IMR-90 (cell line): ENCODE measurements at regions not wholly inside any gene's neighbourhood (a gene's known extent, or its start where the extent isn't known, plus 50 kb on each side); places are given as distances from the start of the nearest gene placed in this dataset.

Experiments
- ATAC-seq: fragments of 200-7000 bp; cut with Tn5 transposase; 2 replicates; pipeline ENCODE4 v1.9.1; 2020; ENCODE audit warnings: low read depth, mild to moderate bottlenecking, moderate library complexity
- BruUV-seq: library from RNA; stranded (reverse); fragments of 400-500 nt; replicated peaks from 2 replicates; lab custom pipeline; 2021; lab: Mats Ljungman, UMichigan
- CTCF ChIA-PET: fragments of 300-600 bp; formaldehyde crosslinking; extraction: SDS; loops from one replicate; lab custom pipeline; 2021; ENCODE audit warnings: antibody characterized with exemption; lab: Yijun Ruan, JAX
- POLR2A ChIA-PET: fragments of 300-600 bp; sonication (Branson Sonifier 250); formaldehyde crosslinking; loops from one replicate; lab custom pipeline; 2022; ENCODE audit warnings: antibody characterized with exemption; ENCODE audit not compliant: unreplicated experiment; lab: Charles Lee
- DNase-seq: peaks from one replicate; pipeline ENCODE4 v3.0.0; 2013
- H2AFZ ChIP-seq: replicated peaks from 2 replicates; pipeline ENCODE3; 2013; ENCODE audit warnings: low read length, mild to moderate bottlenecking; ENCODE audit not compliant: poor library complexity
- H2AK5ac ChIP-seq: 2 replicates; pipeline ENCODE4 v1.6.1; 2013; ENCODE audit warnings: low read depth, low read length, inconsistent platforms
- H2AK9ac ChIP-seq: replicated peaks from 2 replicates; pipeline ENCODE3; 2013; ENCODE audit warnings: mild to moderate bottlenecking, low read depth, low read length, moderate library complexity; ENCODE audit not compliant: poor library complexity
- H2BK120ac ChIP-seq: 2 replicates; pipeline ENCODE4 v1.6.1; 2013; ENCODE audit warnings: low read depth, low read length, inconsistent platforms
- H2BK15ac ChIP-seq: 3 replicates; pipeline ENCODE4 v1.6.1; 2013; ENCODE audit warnings: low read depth, low read length, inconsistent platforms
- H2BK20ac ChIP-seq: 2 replicates; pipeline ENCODE4 v1.6.1; 2013; ENCODE audit warnings: low read depth, mild to moderate bottlenecking, inconsistent platforms, low read length, moderate library complexity
- H2BK5ac ChIP-seq: 2 replicates; pipeline ENCODE4 v1.6.1; 2013; ENCODE audit warnings: mild to moderate bottlenecking, low read depth, low read length, inconsistent platforms; ENCODE audit not compliant: poor library complexity, severe bottlenecking
- H3K14ac ChIP-seq: replicated peaks from 2 replicates; pipeline ENCODE4 v1.6.1; 2013; ENCODE audit warnings: low read depth, low read length, inconsistent platforms
- H3K18ac ChIP-seq: 2 replicates; pipeline ENCODE4 v1.6.1; 2013; ENCODE audit warnings: low read depth, low read length, control low read depth
- H3K23ac ChIP-seq: 2 replicates; pipeline ENCODE4 v1.6.1; 2013; ENCODE audit warnings: low read depth, low read length, inconsistent platforms
- H3K27ac ChIP-seq: 2 replicates; pipeline ENCODE4 v1.5.1; 2013; ENCODE audit warnings: mild to moderate bottlenecking, control low read depth, low read length; ENCODE audit not compliant: insufficient read depth
- H3K27me3 ChIP-seq: 2 replicates; pipeline ENCODE4 v1.6.1; 2013; ENCODE audit warnings: low read length; ENCODE audit not compliant: control insufficient read depth, insufficient read depth
- H3K36me3 ChIP-seq: 2 replicates; pipeline ENCODE4 v1.6.1; 2013; ENCODE audit warnings: low read length, mixed read lengths; ENCODE audit not compliant: control insufficient read depth, insufficient read depth
- H3K4ac ChIP-seq: 2 replicates; pipeline ENCODE4 v1.6.1; 2013; ENCODE audit warnings: low read depth, low read length, inconsistent platforms
- H3K4me1 ChIP-seq: 2 replicates; pipeline ENCODE4 v1.6.1; 2013; ENCODE audit warnings: low read length, mixed read lengths; ENCODE audit not compliant: control insufficient read depth, insufficient read depth
- H3K4me2 ChIP-seq: 2 replicates; pipeline ENCODE4 v1.6.1; 2013; ENCODE audit warnings: low read depth, mild to moderate bottlenecking, control low read depth, low read length, moderate library complexity
- H3K4me3 ChIP-seq: 2 replicates; pipeline ENCODE4 v1.5.1; 2013; ENCODE audit warnings: low read depth, mild to moderate bottlenecking, control low read depth, low read length, moderate library complexity; ENCODE audit not compliant: insufficient read depth
- H3K56ac ChIP-seq: 2 replicates; pipeline ENCODE4 v1.6.1; 2013; ENCODE audit warnings: low read length, inconsistent platforms; ENCODE audit not compliant: insufficient read depth; ENCODE audit errors: extremely low read depth
- H3K79me1 ChIP-seq, 2 experiments: 2 replicates each; pipeline ENCODE4 v1.6.1; 2013; ENCODE audit warnings: low read length in 2 of 2, inconsistent platforms in 1 of 2, low read depth in 1 of 2
- H3K9ac ChIP-seq: 2 replicates; pipeline ENCODE4 v1.6.1; 2013; ENCODE audit warnings: low read depth, low read length, control low read depth
- H3K9me1 ChIP-seq: 2 replicates; pipeline ENCODE4 v1.6.1; 2013; ENCODE audit warnings: low read length, inconsistent platforms; ENCODE audit not compliant: insufficient read depth
- H3K9me3 ChIP-seq: 2 replicates; pipeline ENCODE4 v1.6.1; 2013; ENCODE audit warnings: low read length; ENCODE audit not compliant: control insufficient read depth, insufficient read depth
- H4K20me1 ChIP-seq: 2 replicates; pipeline ENCODE4 v1.6.1; 2013; ENCODE audit warnings: low read length, inconsistent platforms; ENCODE audit not compliant: insufficient read depth
- H4K5ac ChIP-seq: 2 replicates; pipeline ENCODE4 v1.6.1; 2013; ENCODE audit warnings: mild to moderate bottlenecking, low read depth, low read length, control low read depth
- H4K8ac ChIP-seq, 2 experiments: 2 replicates each; pipeline ENCODE4 v1.6.1; 2013; ENCODE audit warnings: low read depth in 2 of 2, low read length in 2 of 2, control low read depth in 1 of 2, inconsistent platforms in 1 of 2
- H4K91ac ChIP-seq: 2 replicates; pipeline ENCODE4 v1.6.1; 2013; ENCODE audit warnings: low read depth, low read length, inconsistent platforms; ENCODE audit not compliant: insufficient read depth
- BHLHE40 ChIP-seq: fragments of 150-350 bp; IDR thresholded peaks from 2 replicates; pipeline ENCODE4 v1.6.1; 2016; ENCODE audit warnings: mild to moderate bottlenecking, low read depth, low read length
- CEBPB ChIP-seq: IDR thresholded peaks from 2 replicates; pipeline ENCODE4 v1.6.1; 2012; ENCODE audit warnings: low read depth, low read length, improper control_type of control experiment
- CHD1 ChIP-seq: IDR thresholded peaks from 2 replicates; pipeline ENCODE4 v1.6.1; 2012; ENCODE audit warnings: low read depth, low read length, improper control_type of control experiment
- ELK1 ChIP-seq: fragments of 150-350 bp; IDR thresholded peaks from 2 replicates; pipeline ENCODE4 v1.6.1; 2016; ENCODE audit warnings: low read depth, mild to moderate bottlenecking, low read length, moderate library complexity, borderline replicate concordance
- FOS ChIP-seq: fragments of 150-350 bp; IDR thresholded peaks from 2 replicates; pipeline ENCODE4 v1.6.1; 2016; ENCODE audit warnings: low read depth, low read length
- MAFK ChIP-seq: IDR thresholded peaks from 2 replicates; pipeline ENCODE4 v1.6.1; 2012; ENCODE audit warnings: low read depth, low read length, improper control_type of control experiment
- MAZ ChIP-seq: IDR thresholded peaks from 2 replicates; pipeline ENCODE4 v1.6.1; 2012; ENCODE audit warnings: low read depth, mild to moderate bottlenecking, low read length, improper control_type of control experiment, moderate library complexity, borderline replicate concordance
- MXI1 ChIP-seq: IDR thresholded peaks from 2 replicates; pipeline ENCODE4 v1.6.1; 2012; ENCODE audit warnings: low read depth, mild to moderate bottlenecking, low read length, moderate library complexity, borderline replicate concordance
- NFE2L2 ChIP-seq: fragments of 150-350 bp; IDR thresholded peaks from 2 replicates; pipeline ENCODE4 v1.6.1; 2016; ENCODE audit warnings: low read depth, mild to moderate bottlenecking, low read length
- POLR2A ChIP-seq: IDR thresholded peaks from 2 replicates; pipeline ENCODE4 v1.6.1; 2012; ENCODE audit warnings: mild to moderate bottlenecking, low read depth, low read length
- RAD21 ChIP-seq: IDR thresholded peaks from 2 replicates; pipeline ENCODE4 v1.6.1; 2012; ENCODE audit warnings: low read length, improper control_type of control experiment
- RCOR1 ChIP-seq: IDR thresholded peaks from 2 replicates; pipeline ENCODE4 v1.6.1; 2012; ENCODE audit warnings: mild to moderate bottlenecking, low read length, improper control_type of control experiment; ENCODE audit not compliant: insufficient replicate concordance
- RFX5 ChIP-seq: IDR thresholded peaks from 2 replicates; pipeline ENCODE4 v1.8.0; 2012; ENCODE audit warnings: low read depth, mild to moderate bottlenecking, low read length, moderate library complexity
- SMC3 ChIP-seq: fragments of 150-350 bp; IDR thresholded peaks from 2 replicates; pipeline ENCODE4 v1.6.1; 2016; ENCODE audit warnings: low read depth, mild to moderate bottlenecking, antibody characterized with exemption, low read length, moderate library complexity
- WGBS, 2 experiments: methylation state at CpG; one replicate each; pipeline versions ENCODE4 v1.1.5 to v1.1.7; 2013; ENCODE audit warnings: missing lambda C conversion rate in 2 of 2; ENCODE audit not compliant: insufficient read length in 1 of 2; ENCODE audit errors: extremely low coverage in 2 of 2; 5-methylcytosine and 5-hydroxymethylcytosine counted together
- dilution Hi-C: fragments of 300-500 bp; cut with HindIII; formaldehyde crosslinking; loops from one replicate; pipeline ENCODE4 v1.14.3; 2018; ENCODE audit warnings: low sequenced_read_pairs; ENCODE audit not compliant: unreplicated experiment
- in situ Hi-C: fragments of 300-500 bp; cut with MboI; formaldehyde crosslinking; loops from 3 replicates; pipeline ENCODE4 v1.14.3; 2019; ENCODE audit warnings: low sequenced_read_pairs, inconsistent platforms, mixed read lengths
- intact Hi-C: fragments of 100-400 bp; cut with micrococcal nuclease; formaldehyde crosslinking; loops from 2 replicates; pipeline ENCODE4 v1.10.0; 2022
- TF ChIP-seq, protein P1 (sequence below): conservative IDR thresholded peaks from 2 replicates; pipeline ENCODE4 v1.5.1; 2012; ENCODE audit warnings: mild to moderate bottlenecking, low read depth, low read length, improper control_type of control experiment

DNA sequence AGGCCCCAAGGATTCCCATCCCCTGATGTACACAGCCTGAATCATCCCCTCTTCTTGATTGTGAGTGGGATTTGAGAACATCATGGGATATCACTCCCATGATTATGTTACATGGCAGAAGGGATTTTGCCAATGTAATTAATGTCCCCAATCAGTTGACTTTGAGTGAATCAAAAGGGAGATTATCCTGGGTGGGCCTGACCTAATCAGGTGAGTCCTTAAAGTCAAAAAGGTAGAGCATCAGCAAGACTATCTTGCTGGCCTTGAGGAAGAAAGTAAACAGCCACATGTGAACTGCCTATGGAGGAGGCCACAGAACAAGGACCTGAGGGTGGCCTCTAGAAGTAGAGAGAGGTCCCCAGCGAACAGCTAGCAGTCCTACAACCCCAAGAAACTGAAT is 203.1 kb upstream of the ATP6AP2 start:
- no peak overlapping the region for H4K5ac ChIP-seq
- no peaks in the 10 kb centered on the region for H3K4me1 ChIP-seq
- no TSS peak for BruUV-seq
- no peak overlapping the region for H2BK5ac ChIP-seq
- H2AK5ac ChIP-seq: no peak overlapping the region
- WGBS, 2 experiments: no CpG with 5 or more reads among the region's 1 CpG
- no peak overlapping the region for H3K23ac ChIP-seq
- no peak overlapping the region for H4K8ac ChIP-seq
- CTCF ChIA-PET: no interaction called here
- H3K4me2 ChIP-seq: no peak overlapping the region
- no peak overlapping the region for H2AK9ac ChIP-seq
- no peaks in the 10 kb centered on the region for H3K9me1 ChIP-seq
- H3K9ac ChIP-seq: no peak overlapping the region
- H3K27ac ChIP-seq: no peak overlapping the region
- no peak overlapping the region for H3K56ac ChIP-seq
- H3K4ac ChIP-seq: no peak overlapping the region
- TF ChIP-seq MAFK: no peak
- TF ChIP-seq FOS: no peak
- TF ChIP-seq SMC3: no peak
- no peak for TF ChIP-seq CHD1
- TF ChIP-seq, protein P1, sequence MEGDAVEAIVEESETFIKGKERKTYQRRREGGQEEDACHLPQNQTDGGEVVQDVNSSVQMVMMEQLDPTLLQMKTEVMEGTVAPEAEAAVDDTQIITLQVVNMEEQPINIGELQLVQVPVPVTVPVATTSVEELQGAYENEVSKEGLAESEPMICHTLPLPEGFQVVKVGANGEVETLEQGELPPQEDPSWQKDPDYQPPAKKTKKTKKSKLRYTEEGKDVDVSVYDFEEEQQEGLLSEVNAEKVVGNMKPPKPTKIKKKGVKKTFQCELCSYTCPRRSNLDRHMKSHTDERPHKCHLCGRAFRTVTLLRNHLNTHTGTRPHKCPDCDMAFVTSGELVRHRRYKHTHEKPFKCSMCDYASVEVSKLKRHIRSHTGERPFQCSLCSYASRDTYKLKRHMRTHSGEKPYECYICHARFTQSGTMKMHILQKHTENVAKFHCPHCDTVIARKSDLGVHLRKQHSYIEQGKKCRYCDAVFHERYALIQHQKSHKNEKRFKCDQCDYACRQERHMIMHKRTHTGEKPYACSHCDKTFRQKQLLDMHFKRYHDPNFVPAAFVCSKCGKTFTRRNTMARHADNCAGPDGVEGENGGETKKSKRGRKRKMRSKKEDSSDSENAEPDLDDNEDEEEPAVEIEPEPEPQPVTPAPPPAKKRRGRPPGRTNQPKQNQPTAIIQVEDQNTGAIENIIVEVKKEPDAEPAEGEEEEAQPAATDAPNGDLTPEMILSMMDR: no peak
- TF ChIP-seq RFX5: no peak
- no peak for TF ChIP-seq RAD21
- TF ChIP-seq ELK1: no peak
- TF ChIP-seq MXI1: no peak
- TF ChIP-seq RCOR1: no peak
- TF ChIP-seq POLR2A: no peak
- no peak for TF ChIP-seq BHLHE40
- no peak for TF ChIP-seq NFE2L2
- TF ChIP-seq MAZ: no peak
- TF ChIP-seq CEBPB: no peak
- no peak overlapping the region for H2BK20ac ChIP-seq
- H4K91ac ChIP-seq: no peak overlapping the region
- dilution Hi-C loops (no loop called here), intact Hi-C loops (no loop called here), in situ Hi-C loops (no loop called here)
- DNase-seq: no peak
- H4K20me1 ChIP-seq: no peaks in the 10 kb centered on the region
- H3K36me3 ChIP-seq: no peaks in the 10 kb centered on the region
- no peak overlapping the region for H2AFZ ChIP-seq
- ATAC-seq: no peak
- H3K18ac ChIP-seq: no peak overlapping the region
- peaks cover 13% of the 10 kb centered on the region; the same call in 1 of the 2 replicates for H3K27me3 ChIP-seq
- no peak overlapping the region for H2BK120ac ChIP-seq
- H3K9me3 ChIP-seq: no peaks in the 10 kb centered on the region; the same call in 1 of the 2 replicates
- no peak overlapping the region for H2BK15ac ChIP-seq
- no peaks in the 10 kb centered on the region for H3K79me1 ChIP-seq
- H3K14ac ChIP-seq: no peak overlapping the region
- POLR2A ChIA-PET: no interaction called here
- H3K4me3 ChIP-seq: no peak overlapping the region
